ENCODE measurements at regions not wholly inside any gene's neighbourhood (a gene's known extent, or its start where the extent isn't known, plus 50 kb on each side); places are given as distances from the start of the nearest gene placed in this dataset.
"Not testable (repeated sequence)": the region's sequence is repeated elsewhere in the genome, so short reads cannot be mapped to it uniquely, and the experiment has no call there.

- no peak for DNase-seq
- Histone ChIP-seq H3K4me1 (ENCODE audit: low read length) (no peaks in the 10 kb centered on the region), H3K79me2 (ENCODE audit: low read length) (no peaks in the 10 kb centered on the region), H3K4me2 (ENCODE audit: low read depth, low read length, poor library complexity, severe bottlenecking) (no peak overlapping the region), H4K20me1 (ENCODE audit: insufficient read depth, low read depth, low read length) (no peaks in the 10 kb centered on the region), H3K27me3 (ENCODE audit: low read length) (no peaks in the 10 kb centered on the region; the same call in 1 of the 2 replicates), H2AFZ (ENCODE audit: low read length) (no peak overlapping the region), H3K9me2 (replicated peaks; ENCODE audit: insufficient read depth, low read length) (no peaks in the 10 kb centered on the region), H3K27ac (ENCODE audit: low read length) (no peak overlapping the region), H3K9me3 (ENCODE audit: low read length) (no peaks in the 10 kb centered on the region), H3K9ac (ENCODE audit: low read length) (no peak overlapping the region), H3K4me3 (ENCODE audit: low read length) (no peak overlapping the region), H3K36me3 (ENCODE audit: insufficient read depth, low read length) (no peaks in the 10 kb centered on the region)
These were observed 231.4 kb downstream of the CD109 start for GRCh38 chr6:73927421-73927820.

- H3K4me3 ChIP-seq (ENCODE audit: low read length); H3K27me3 ChIP-seq (ENCODE audit: low read length); H3K27ac ChIP-seq (ENCODE audit: low read length); H3K36me3 ChIP-seq (ENCODE audit: insufficient read depth, low read length); H3K9me3 ChIP-seq (ENCODE audit: low read length); H3K79me2 ChIP-seq (ENCODE audit: low read length); DNase-seq; H2AFZ ChIP-seq (ENCODE audit: low read length); H3K9ac ChIP-seq (ENCODE audit: low read length); H3K4me2 ChIP-seq (ENCODE audit: low read depth, low read length, poor library complexity, severe bottlenecking); H3K4me1 ChIP-seq (ENCODE audit: low read length); H4K20me1 ChIP-seq (ENCODE audit: insufficient read depth, low read depth, low read length); H3K9me2 ChIP-seq (replicated peaks; ENCODE audit: insufficient read depth, low read length): not testable (repeated sequence)
These were observed 229.7 kb downstream of the CD109 start for GRCh38 chr6:73925703-73926102.

GRCh38 chr6:73923905-73924485, 228.0 kb downstream of the CD109 start:
- DNase-seq = no peak
- no peaks in the 10 kb centered on the region for H3K9me2 ChIP-seq (replicated peaks; ENCODE audit: insufficient read depth, low read length)
- no peak overlapping the region for H3K4me2 ChIP-seq (ENCODE audit: low read depth, low read length, poor library complexity, severe bottlenecking)
- no peaks in the 10 kb centered on the region for H3K4me1 ChIP-seq (ENCODE audit: low read length)
- no peaks in the 10 kb centered on the region for H3K27me3 ChIP-seq (ENCODE audit: low read length)
- H4K20me1 ChIP-seq (ENCODE audit: insufficient read depth, low read depth, low read length) = no peaks in the 10 kb centered on the region
- H3K36me3 ChIP-seq (ENCODE audit: insufficient read depth, low read length) = no peaks in the 10 kb centered on the region
- no peaks in the 10 kb centered on the region for H3K9me3 ChIP-seq (ENCODE audit: low read length)
- no peak overlapping the region for H3K9ac ChIP-seq (ENCODE audit: low read length)
- no peak overlapping the region for H2AFZ ChIP-seq (ENCODE audit: low read length)
- no peaks in the 10 kb centered on the region for H3K79me2 ChIP-seq (ENCODE audit: low read length)
- no peak overlapping the region for H3K27ac ChIP-seq (ENCODE audit: low read length)
- no peak overlapping the region for H3K4me3 ChIP-seq (ENCODE audit: low read length)

GRCh38 chr6:73903155-73903554, 207.2 kb downstream of the CD109 start:
- H3K4me1 ChIP-seq (ENCODE audit: low read length) = no peaks in the 10 kb centered on the region
- no peak overlapping the region for H3K4me2 ChIP-seq (ENCODE audit: low read depth, low read length, poor library complexity, severe bottlenecking)
- DNase-seq = no peak
- H4K20me1 ChIP-seq (ENCODE audit: insufficient read depth, low read depth, low read length) = no peaks in the 10 kb centered on the region
- H3K9me2 ChIP-seq (replicated peaks; ENCODE audit: insufficient read depth, low read length) = no peaks in the 10 kb centered on the region
- no peaks in the 10 kb centered on the region; the same call in 1 of the 2 replicates for H3K9me3 ChIP-seq (ENCODE audit: low read length)
- no peak overlapping the region for H2AFZ ChIP-seq (ENCODE audit: low read length)
- no peaks in the 10 kb centered on the region for H3K79me2 ChIP-seq (ENCODE audit: low read length)
- H3K4me3 ChIP-seq (ENCODE audit: low read length) = no peak overlapping the region
- H3K36me3 ChIP-seq (ENCODE audit: insufficient read depth, low read length) = no peaks in the 10 kb centered on the region
- H3K27me3 ChIP-seq (ENCODE audit: low read length) = no peaks in the 10 kb centered on the region
- no peak overlapping the region for H3K27ac ChIP-seq (ENCODE audit: low read length)
- H3K9ac ChIP-seq (ENCODE audit: low read length) = no peak overlapping the region

GRCh38 chr6:73901986-73902385, 206.0 kb downstream of the CD109 start:
- H3K9me2 ChIP-seq (replicated peaks; ENCODE audit: insufficient read depth, low read length) = no peaks in the 10 kb centered on the region
- DNase-seq = no peak

GRCh38 chr6:73901311-73901710, 205.3 kb downstream of the CD109 start:
- Histone ChIP-seq H3K4me1 (ENCODE audit: low read length) (no peaks in the 10 kb centered on the region), H3K4me2 (ENCODE audit: low read depth, low read length, poor library complexity, severe bottlenecking) (no peak overlapping the region)
- no peak for DNase-seq

More at GRCh38 chr6:73901986-73902385, 206.0 kb downstream of the CD109 start:
- no peaks in the 10 kb centered on the region; the same call in 1 of the 2 replicates for H3K9me3 ChIP-seq (ENCODE audit: low read length)
- no peaks in the 10 kb centered on the region for H3K79me2 ChIP-seq (ENCODE audit: low read length)
- no peak overlapping the region for H3K4me3 ChIP-seq (ENCODE audit: low read length)
- no peak overlapping the region for H3K4me2 ChIP-seq (ENCODE audit: low read depth, low read length, poor library complexity, severe bottlenecking)
- H3K9ac ChIP-seq (ENCODE audit: low read length) = no peak overlapping the region
- no peak overlapping the region for H3K27ac ChIP-seq (ENCODE audit: low read length)
- no peak overlapping the region for H2AFZ ChIP-seq (ENCODE audit: low read length)
- no peaks in the 10 kb centered on the region for H4K20me1 ChIP-seq (ENCODE audit: insufficient read depth, low read depth, low read length)
- no peaks in the 10 kb centered on the region for H3K36me3 ChIP-seq (ENCODE audit: insufficient read depth, low read length)
- H3K27me3 ChIP-seq (ENCODE audit: low read length) = no peaks in the 10 kb centered on the region
- H3K4me1 ChIP-seq (ENCODE audit: low read length) = no peaks in the 10 kb centered on the region

GRCh38 chr6:73898599-73898998, 202.6 kb downstream of the CD109 start:
- Histone ChIP-seq H3K9me3 (ENCODE audit: low read length) (no peaks in the 10 kb centered on the region; the same call in 1 of the 2 replicates), H3K9me2 (replicated peaks; ENCODE audit: insufficient read depth, low read length) (no peaks in the 10 kb centered on the region), H3K4me2 (ENCODE audit: low read depth, low read length, poor library complexity, severe bottlenecking) (no peak overlapping the region), H3K79me2 (ENCODE audit: low read length) (no peaks in the 10 kb centered on the region), H3K4me3 (ENCODE audit: low read length) (no peak overlapping the region), H3K4me1 (ENCODE audit: low read length) (no peaks in the 10 kb centered on the region), H3K27ac (ENCODE audit: low read length) (no peak overlapping the region), H3K9ac (ENCODE audit: low read length) (no peak overlapping the region), H4K20me1 (ENCODE audit: insufficient read depth, low read depth, low read length) (no peaks in the 10 kb centered on the region), H3K27me3 (ENCODE audit: low read length) (no peaks in the 10 kb centered on the region), H2AFZ (ENCODE audit: low read length) (no peak overlapping the region), H3K36me3 (ENCODE audit: insufficient read depth, low read length) (no peaks in the 10 kb centered on the region)
- DNase-seq = no peak

More at GRCh38 chr6:73901311-73901710, 205.3 kb downstream of the CD109 start:
- Histone ChIP-seq H3K4me3 (ENCODE audit: low read length) (no peak overlapping the region), H3K27ac (ENCODE audit: low read length) (no peak overlapping the region), H3K9ac (ENCODE audit: low read length) (no peak overlapping the region), H3K36me3 (ENCODE audit: insufficient read depth, low read length) (no peaks in the 10 kb centered on the region), H3K27me3 (ENCODE audit: low read length) (no peaks in the 10 kb centered on the region), H4K20me1 (ENCODE audit: insufficient read depth, low read depth, low read length) (no peaks in the 10 kb centered on the region), H3K79me2 (ENCODE audit: low read length) (no peaks in the 10 kb centered on the region), H3K9me3 (ENCODE audit: low read length) (no peaks in the 10 kb centered on the region; the same call in 1 of the 2 replicates), H3K9me2 (replicated peaks; ENCODE audit: insufficient read depth, low read length) (no peaks in the 10 kb centered on the region), H2AFZ (ENCODE audit: low read length) (no peak overlapping the region)

GRCh38 chr6:73893696-73894095, 197.7 kb downstream of the CD109 start:
- Histone ChIP-seq H3K4me3 (ENCODE audit: low read length) (no peak overlapping the region), H4K20me1 (ENCODE audit: insufficient read depth, low read depth, low read length) (no peaks in the 10 kb centered on the region), H3K9ac (ENCODE audit: low read length) (no peak overlapping the region), H3K36me3 (ENCODE audit: insufficient read depth, low read length) (no peaks in the 10 kb centered on the region), H3K27ac (ENCODE audit: low read length) (no peak overlapping the region), H3K4me1 (ENCODE audit: low read length) (no peaks in the 10 kb centered on the region), H3K4me2 (ENCODE audit: low read depth, low read length, poor library complexity, severe bottlenecking) (no peak overlapping the region), H2AFZ (ENCODE audit: low read length) (no peak overlapping the region), H3K79me2 (ENCODE audit: low read length) (no peaks in the 10 kb centered on the region), H3K27me3 (ENCODE audit: low read length) (no peaks in the 10 kb centered on the region), H3K9me2 (replicated peaks; ENCODE audit: insufficient read depth, low read length) (no peaks in the 10 kb centered on the region), H3K9me3 (ENCODE audit: low read length) (no peaks in the 10 kb centered on the region)
- no peak for DNase-seq

All from Karpas-422 (cell line).